ENCODE measurements at regions not wholly inside any gene's neighbourhood (a gene's known extent, or its start where the extent isn't known, plus 50 kb on each side); places are given as distances from the start of the nearest gene placed in this dataset.

DNA sequence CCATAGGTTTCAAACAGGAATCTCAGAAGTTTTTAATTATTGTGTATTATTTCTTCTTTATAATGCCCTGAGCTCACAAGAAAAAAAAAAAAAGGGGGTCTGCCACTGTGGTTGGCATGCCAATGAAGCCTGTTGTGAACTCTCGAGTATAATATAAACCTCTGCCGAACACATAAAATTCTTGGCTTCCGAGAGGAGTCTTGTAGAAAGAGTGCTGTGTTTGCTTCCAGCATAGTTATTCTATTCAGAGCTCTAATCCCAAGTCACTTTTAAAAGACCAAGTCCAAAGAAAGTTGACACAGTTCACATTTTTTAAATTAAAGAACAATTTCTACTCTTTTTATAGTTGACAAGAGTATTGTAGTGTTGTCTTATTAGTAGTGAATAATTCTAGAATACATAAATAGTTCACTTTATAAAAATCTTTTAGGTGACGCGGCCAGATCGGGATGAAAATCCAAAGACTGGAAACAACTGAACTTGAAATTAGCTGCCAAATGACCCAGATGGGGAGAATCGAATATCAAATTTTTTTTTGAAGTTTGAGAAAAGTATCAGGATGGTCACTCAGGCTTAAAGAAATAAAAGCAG is 293.2 kb downstream of the DUSP10 start:
- no peak for DNase-seq (ENCODE audit: low spot score)
- Mint-ChIP-seq H3K36me3 (ENCODE audit: low read depth, unreplicated experiment) (no peaks in the 10 kb centered on the region), H3K27ac (ENCODE audit: unreplicated experiment) (no peak overlapping the region), H3K27me3 (ENCODE audit: unreplicated experiment) (no peaks in the 10 kb centered on the region), H3K4me3 (ENCODE audit: unreplicated experiment) (no peak overlapping the region), H3K4me1 (ENCODE audit: unreplicated experiment) (no peaks in the 10 kb centered on the region), H3K9me3 (ENCODE audit: unreplicated experiment) (no peaks in the 10 kb centered on the region)
- TF ChIP-seq, protein P1, sequence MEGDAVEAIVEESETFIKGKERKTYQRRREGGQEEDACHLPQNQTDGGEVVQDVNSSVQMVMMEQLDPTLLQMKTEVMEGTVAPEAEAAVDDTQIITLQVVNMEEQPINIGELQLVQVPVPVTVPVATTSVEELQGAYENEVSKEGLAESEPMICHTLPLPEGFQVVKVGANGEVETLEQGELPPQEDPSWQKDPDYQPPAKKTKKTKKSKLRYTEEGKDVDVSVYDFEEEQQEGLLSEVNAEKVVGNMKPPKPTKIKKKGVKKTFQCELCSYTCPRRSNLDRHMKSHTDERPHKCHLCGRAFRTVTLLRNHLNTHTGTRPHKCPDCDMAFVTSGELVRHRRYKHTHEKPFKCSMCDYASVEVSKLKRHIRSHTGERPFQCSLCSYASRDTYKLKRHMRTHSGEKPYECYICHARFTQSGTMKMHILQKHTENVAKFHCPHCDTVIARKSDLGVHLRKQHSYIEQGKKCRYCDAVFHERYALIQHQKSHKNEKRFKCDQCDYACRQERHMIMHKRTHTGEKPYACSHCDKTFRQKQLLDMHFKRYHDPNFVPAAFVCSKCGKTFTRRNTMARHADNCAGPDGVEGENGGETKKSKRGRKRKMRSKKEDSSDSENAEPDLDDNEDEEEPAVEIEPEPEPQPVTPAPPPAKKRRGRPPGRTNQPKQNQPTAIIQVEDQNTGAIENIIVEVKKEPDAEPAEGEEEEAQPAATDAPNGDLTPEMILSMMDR (IDR thresholded peaks at IDR 0.05; ENCODE audit: unreplicated experiment), result no peak

DNA sequence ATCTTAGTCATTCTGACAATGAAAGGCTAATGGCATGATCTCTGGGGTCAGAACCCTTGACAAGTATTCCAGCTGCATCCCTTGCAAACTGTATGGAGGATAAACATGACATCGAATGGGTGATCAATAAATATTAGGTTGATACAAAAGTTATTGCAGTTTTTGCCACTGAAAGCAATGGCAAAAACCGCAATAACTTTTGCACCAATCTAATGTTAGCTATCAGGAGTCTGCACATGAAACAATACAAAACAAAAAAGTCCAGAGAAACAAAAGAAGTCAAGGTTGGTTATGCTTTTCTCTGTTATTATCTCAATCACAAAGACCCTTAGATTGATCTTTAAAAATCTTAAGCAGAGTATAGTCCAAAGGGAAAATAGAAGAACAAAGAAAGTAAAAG is 292.7 kb downstream of the DUSP10 start:
- Mint-ChIP-seq H3K27ac (ENCODE audit: unreplicated experiment) (no peak overlapping the region), H3K4me3 (ENCODE audit: unreplicated experiment) (no peak overlapping the region), H3K9me3 (ENCODE audit: unreplicated experiment) (no peaks in the 10 kb centered on the region), H3K27me3 (ENCODE audit: unreplicated experiment) (no peaks in the 10 kb centered on the region), H3K36me3 (ENCODE audit: low read depth, unreplicated experiment) (no peaks in the 10 kb centered on the region), H3K4me1 (ENCODE audit: unreplicated experiment) (no peaks in the 10 kb centered on the region)
- TF ChIP-seq, protein P1 (IDR thresholded peaks at IDR 0.05; ENCODE audit: unreplicated experiment), result no peak
- no peak for DNase-seq (ENCODE audit: low spot score)

DNA sequence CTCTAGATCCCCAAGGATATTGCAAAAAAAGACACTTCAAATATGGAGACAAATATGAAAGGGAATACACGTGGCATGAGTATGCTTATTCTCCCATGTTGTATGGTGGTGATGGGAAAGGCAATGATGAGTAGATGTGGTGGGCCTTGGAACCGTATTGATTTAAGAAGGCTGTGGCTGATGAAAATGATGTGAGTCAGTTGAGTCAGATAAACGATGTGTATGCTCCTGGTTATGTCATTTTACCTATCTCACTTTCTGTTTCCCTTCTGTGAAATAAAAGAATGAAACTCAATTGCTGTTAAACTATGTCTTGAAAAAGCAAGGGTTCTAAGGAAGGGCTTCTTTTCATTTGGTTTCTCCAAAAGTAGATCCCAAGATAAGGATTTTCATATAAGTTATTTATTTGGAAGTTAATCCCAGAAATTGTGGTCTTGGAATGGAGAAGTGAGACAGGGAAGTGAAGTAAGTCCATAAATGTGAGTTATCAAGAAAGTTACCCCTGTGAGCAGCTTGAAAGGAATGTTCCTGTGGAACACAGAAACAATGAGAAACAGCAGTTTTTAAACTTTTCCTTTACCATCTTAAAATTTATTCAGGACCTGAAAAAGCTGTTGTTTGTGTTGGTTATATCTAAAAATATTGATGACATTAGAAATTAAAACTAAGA is 292.0 kb downstream of the DUSP10 start:
- no peak for DNase-seq (ENCODE audit: low spot score)
- H3K27ac Mint-ChIP-seq (ENCODE audit: unreplicated experiment), result no peak overlapping the region

GRCh38 chr1:221451741-221452140 is 290.1 kb downstream of the DUSP10 start:
- Mint-ChIP-seq H3K4me1 (ENCODE audit: unreplicated experiment) (no peaks in the 10 kb centered on the region), H3K27me3 (ENCODE audit: unreplicated experiment) (no peaks in the 10 kb centered on the region), H3K36me3 (ENCODE audit: low read depth, unreplicated experiment) (no peaks in the 10 kb centered on the region), H3K9me3 (ENCODE audit: unreplicated experiment) (no peaks in the 10 kb centered on the region), H3K27ac (ENCODE audit: unreplicated experiment) (no peak overlapping the region), H3K4me3 (ENCODE audit: unreplicated experiment) (no peak overlapping the region)
- no peak for DNase-seq (ENCODE audit: low spot score)
- TF ChIP-seq, protein P1 (IDR thresholded peaks at IDR 0.05; ENCODE audit: unreplicated experiment), result no peak

More for the DNA sequence above, 292.0 kb downstream of the DUSP10 start:
- no peak overlapping the region for H3K4me3 Mint-ChIP-seq (ENCODE audit: unreplicated experiment)
- H3K4me1 Mint-ChIP-seq (ENCODE audit: unreplicated experiment), result no peaks in the 10 kb centered on the region
- H3K36me3 Mint-ChIP-seq (ENCODE audit: low read depth, unreplicated experiment), result no peaks in the 10 kb centered on the region
- no peaks in the 10 kb centered on the region for H3K9me3 Mint-ChIP-seq (ENCODE audit: unreplicated experiment)
- H3K27me3 Mint-ChIP-seq (ENCODE audit: unreplicated experiment), result no peaks in the 10 kb centered on the region
- TF ChIP-seq, protein P1 (IDR thresholded peaks at IDR 0.05; ENCODE audit: unreplicated experiment), result no peak

DNA sequence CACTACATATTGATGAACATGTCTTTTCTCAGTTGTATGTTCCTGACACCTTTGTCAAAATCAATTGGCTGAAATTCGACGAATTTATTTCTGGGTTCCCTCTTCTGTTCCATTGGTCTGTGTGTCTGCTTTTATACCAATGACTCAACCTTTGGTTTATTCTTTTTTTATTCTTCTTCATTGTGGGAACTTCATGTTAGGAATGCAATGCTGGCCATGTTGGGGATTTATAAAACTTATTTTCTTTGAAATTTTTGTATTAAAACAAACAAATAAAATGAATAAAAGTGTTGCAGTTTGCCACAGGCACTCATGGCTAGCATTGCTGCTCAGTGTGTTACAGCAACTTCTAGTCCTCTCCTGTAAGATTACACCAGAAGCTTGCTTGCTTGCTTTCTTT is 287.8 kb downstream of the DUSP10 start:
- Mint-ChIP-seq H3K4me3 (ENCODE audit: unreplicated experiment) (no peak overlapping the region), H3K4me1 (ENCODE audit: unreplicated experiment) (no peaks in the 10 kb centered on the region), H3K27me3 (ENCODE audit: unreplicated experiment) (no peaks in the 10 kb centered on the region)

More for the DNA sequence above, 287.8 kb downstream of the DUSP10 start:
- H3K36me3 Mint-ChIP-seq (ENCODE audit: low read depth, unreplicated experiment), result no peaks in the 10 kb centered on the region
- DNase-seq (ENCODE audit: low spot score), result no peak
- no peak overlapping the region for H3K27ac Mint-ChIP-seq (ENCODE audit: unreplicated experiment)
- H3K9me3 Mint-ChIP-seq (ENCODE audit: unreplicated experiment), result no peaks in the 10 kb centered on the region
- TF ChIP-seq, protein P1 (IDR thresholded peaks at IDR 0.05; ENCODE audit: unreplicated experiment), result no peak

Data from endothelial cell (in vitro differentiated cells).